ENCODE measurements at regions not wholly inside any gene's neighbourhood (a gene's known extent, or its start where the extent isn't known, plus 50 kb on each side); places are given as distances from the start of the nearest gene placed in this dataset.
"Not testable (repeated sequence)": the region's sequence is repeated elsewhere in the genome, so short reads cannot be mapped to it uniquely, and the experiment has no call there.

DNA sequence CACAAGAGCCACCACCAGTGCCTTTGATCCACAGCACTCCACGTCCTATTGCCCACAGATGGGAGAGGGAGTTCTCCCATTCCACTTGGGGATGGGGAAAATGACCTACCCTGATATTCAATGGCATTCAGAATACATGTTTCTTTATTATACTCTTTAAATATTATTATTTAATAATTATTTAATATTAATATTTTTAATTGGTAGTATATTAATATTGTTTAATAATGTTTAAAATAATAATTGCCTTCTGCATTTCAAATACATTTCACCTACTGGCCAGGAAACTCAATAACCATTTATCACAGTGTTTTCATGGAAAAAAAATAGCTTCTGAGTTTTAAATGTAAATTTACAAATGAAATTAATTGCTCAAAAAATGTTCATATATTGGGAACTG is 127.4 kb upstream of the G2E3 start:
- no peak for DNase-seq

DNA sequence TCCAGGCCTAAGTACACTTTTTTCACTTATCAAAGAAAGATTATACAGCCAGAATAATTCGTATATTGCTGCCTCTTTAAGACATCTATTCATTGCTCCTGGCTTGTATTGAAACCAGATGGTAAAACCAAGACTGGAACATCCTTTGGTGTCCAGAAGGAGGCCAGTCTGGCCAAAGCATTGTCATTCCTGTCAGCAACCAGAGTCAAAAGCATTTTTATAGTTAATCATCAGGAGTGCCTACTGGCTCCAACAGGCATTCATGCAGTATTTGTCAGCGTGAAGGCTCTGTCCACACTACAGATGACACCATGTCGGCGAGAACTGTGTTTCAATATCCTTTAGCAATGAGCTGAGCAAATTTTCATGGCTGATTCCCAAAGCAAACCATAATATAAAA is 118.0 kb upstream of the G2E3 start:
- DNase-seq = no peak

DNA sequence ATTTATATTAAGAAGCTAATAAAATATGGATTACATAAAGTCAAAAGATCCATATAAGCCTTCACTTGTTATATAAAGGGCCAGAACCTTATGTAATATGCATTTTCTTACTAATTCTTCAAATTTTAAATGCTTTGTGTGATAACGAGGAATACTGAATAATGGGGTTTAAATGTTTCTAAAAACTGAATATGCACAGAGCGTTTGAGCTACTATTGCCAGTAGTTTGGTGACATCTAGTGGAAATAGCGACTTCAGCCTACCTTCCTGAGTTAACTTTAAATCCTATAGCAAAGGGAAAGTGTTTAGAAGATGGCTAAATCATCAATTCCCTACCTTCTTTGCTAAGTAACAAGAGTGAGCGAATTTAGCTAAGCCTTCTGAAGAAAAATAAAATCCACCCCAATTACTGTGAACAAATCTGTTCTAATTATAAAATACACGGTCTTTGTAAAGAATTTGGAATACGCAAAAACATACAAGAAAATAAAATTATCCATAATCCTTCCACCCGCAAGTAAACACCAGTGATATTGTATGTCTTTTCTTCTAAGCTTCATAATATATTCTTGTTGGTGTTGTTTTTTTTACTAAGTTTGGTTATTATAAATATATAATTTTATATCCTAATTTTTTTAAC is 115.5 kb upstream of the G2E3 start:
- peak; percentile 31 for DNase-seq

DNA sequence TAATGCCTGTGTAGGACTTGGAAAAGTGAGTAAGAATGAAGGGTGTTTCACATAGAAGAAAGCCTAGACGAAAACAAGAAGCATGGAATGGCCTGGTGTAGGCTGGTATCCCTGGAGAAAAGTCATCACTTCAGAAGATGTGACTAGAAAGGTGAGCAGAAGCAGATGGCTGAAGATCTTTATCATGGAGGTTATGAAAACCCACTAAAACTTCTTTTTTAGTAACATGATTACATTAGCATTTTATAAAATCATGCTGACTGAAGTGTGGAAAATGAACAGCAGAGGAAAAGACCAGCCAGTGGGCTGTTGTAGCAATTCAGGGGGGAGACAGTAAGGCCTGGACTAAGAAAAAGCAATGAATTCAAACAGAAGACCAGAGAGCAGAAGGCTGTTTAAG is 114.5 kb upstream of the G2E3 start:
- no peak for DNase-seq

DNA sequence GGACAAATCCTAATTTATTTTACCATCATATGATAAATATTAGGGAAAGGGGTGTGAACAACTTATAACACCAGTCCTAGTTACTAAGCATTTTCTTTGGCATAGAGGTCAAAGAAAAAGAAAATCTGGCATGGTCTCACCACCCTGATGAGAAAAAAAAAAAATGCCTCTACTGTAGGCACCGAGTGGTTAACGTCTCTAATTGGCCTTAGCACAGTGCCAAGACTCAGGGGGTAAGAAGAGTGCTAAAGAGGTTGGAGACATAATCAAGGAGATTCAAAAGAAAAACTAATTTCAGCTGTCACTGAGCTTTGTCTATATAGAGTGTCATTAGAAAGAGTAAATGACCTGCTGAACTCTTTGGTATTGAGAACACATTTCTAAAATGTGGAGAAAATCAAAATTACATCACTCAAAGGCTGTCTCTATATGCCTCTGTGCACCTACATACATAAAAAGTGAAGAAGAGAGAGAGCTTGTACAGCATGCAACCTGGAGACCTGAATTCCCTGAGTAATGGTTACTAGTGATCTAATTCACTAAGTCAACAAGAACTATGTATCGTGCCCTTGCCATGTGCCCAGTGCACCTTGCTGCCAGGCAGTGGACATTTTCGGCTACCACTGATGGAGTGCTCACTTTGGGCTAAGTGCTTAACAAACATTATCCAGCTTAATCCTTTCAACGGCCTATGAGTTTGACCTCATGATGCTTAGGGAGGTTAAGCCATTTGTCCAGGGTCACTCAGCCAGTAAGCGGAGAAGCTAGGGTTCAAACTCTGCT is 113.8 kb upstream of the G2E3 start:
- DNase-seq = no peak

DNA sequence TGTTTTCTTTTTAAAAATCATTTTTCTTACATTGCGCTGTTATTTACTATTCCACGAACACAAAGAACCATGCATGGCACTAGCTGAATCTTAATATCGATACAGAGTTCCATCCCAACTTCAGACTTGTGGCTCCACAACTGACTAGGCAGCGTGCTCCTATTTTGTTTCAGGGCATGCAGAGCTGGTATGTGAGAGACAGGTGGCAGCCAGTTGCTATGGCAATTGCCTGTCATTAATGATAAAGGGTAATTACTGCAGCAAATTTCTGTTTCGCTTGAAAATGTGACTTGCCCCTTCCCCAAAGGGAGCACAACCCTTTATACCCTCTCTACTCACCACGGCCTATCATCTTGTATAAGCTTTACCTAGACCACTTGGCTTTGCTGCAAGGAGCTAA is 113.1 kb upstream of the G2E3 start:
- no peak for DNase-seq

DNA sequence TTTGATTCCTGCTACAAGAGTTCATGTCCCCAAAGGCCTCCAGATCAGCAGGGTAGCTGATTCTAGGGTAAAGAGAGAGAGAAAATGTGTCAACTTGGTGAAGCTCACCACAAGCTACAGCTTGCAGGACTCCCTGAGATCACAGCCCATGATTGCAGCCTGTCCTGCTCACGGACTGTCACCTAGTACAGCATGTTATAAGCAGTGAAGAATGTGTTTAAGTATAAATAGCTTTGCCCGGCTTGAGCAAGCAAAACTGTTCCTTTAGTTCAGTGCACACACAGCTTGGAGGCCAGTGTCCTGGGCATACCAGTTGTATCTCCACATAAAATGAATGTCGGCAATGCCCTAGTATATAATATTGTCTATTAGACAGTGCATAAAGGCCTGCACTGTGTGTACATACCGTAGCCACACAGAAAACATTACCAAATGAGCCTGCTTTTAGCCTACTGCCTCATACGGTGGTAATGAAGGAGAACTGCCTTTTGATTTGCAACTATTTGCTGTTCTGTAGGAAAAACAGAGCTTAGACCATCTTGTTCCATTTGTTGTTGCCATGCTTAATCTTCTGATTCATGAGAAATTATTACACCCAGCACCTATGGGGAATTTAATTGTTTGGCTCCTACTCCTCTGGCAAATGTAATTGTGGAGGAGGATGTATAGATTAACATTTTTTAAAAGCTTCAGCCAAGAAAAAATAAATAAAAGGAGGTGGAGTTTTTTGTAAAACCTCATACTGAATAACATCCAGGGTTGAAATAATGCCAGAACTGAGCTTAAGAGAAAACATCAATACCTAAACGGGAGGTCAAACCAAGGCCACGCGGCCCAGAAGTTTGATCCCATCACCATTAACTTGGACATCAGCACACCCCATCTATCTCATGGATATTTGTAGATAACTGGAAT is 108.1 kb upstream of the G2E3 start:
- DNase-seq = no peak

DNA sequence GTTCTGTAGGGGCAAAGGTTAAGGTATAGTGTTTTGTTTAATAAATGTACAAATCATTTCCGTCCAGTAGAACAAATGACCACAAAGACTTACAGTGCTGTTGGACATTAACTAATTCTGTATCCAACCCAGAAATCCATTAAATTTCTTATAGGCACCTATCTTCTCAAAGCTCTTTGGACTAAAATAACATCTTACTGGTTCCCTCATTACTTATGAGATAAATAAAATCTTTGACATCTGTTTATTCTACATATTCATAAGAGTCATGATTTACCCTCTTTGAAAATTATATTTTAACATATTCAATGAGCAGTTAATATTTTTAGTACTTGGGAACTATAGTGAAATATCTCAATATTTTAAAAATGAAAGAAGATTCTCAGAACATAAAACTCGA is 102.7 kb upstream of the G2E3 start:
- no peak for DNase-seq

DNA sequence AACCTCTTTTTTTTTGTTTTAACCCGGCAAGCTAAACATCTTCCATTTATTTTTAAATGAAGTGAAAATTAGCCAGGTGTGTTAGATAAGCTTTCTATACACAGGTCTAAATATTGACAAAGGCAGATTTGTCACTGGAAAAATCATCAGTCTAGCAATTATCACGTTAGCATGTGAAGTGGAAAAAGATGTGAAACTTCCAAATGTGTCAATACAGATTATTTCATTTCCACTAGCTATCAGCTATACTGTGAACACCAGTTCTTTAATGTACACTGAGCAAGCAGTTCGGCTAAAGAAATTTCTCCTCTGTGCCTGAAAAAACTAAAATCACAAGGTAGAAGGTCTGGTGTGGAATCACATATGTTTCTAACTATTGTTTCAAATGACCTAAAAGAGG is 96.6 kb upstream of the G2E3 start:
- DNase-seq = no peak

DNA sequence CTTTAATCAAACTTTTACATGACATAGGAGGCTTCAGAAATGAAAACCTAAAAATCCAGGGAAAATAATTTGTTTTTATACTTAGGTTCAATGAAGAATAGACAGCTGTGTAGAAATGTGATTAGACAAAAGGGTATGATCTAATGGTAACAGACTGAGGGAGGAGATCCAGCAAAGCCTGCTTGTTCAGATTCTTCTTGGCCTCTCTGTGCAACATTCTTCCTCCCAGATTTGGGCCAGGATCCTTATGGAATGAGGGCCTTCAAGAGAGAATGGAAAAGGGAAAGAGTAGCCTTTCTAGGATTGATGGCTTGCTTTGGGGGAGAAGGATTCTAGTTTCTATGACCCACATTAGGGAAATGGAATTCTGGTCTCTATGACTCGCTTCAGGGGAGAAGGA is 94.5 kb upstream of the G2E3 start:
- DNase-seq = no peak

DNA sequence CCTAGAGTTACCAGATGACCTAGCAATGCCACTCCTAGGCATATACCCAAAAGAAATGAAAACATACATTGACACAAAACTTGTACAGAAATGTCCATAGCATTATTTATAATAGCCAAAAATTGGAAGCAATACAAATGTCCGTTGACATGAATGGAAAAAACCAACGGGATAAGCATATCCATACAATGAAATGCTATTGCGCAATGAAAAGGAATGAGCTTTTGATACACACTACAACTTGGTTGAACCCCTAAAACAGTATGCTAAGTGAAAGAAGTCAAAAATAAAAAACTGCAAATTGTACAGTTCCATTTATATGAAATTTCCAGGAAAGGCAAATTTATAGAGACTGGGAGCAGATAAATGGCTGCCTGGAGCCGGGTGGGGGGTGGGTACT is 90.6 kb upstream of the G2E3 start:
- DNase-seq = no peak

DNA sequence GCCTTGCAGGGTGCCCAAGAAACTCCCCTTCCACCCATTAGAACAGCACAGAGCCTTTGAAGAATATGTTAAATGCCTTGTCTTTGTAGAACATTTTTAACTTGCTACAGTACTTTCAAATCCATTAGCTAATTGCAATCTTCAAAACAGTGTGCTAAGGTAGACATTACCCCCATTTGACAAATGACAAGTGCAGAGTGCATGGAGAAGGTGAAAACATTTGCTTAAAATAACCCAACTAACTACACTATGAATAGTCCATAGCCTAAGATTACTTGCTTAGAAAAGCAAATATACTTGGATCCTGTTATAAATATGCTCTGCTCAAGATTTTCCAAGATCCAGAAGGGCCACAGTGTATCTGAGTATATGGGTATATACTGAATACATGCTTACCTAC is 87.0 kb upstream of the G2E3 start:
- DNase-seq = no peak

DNA sequence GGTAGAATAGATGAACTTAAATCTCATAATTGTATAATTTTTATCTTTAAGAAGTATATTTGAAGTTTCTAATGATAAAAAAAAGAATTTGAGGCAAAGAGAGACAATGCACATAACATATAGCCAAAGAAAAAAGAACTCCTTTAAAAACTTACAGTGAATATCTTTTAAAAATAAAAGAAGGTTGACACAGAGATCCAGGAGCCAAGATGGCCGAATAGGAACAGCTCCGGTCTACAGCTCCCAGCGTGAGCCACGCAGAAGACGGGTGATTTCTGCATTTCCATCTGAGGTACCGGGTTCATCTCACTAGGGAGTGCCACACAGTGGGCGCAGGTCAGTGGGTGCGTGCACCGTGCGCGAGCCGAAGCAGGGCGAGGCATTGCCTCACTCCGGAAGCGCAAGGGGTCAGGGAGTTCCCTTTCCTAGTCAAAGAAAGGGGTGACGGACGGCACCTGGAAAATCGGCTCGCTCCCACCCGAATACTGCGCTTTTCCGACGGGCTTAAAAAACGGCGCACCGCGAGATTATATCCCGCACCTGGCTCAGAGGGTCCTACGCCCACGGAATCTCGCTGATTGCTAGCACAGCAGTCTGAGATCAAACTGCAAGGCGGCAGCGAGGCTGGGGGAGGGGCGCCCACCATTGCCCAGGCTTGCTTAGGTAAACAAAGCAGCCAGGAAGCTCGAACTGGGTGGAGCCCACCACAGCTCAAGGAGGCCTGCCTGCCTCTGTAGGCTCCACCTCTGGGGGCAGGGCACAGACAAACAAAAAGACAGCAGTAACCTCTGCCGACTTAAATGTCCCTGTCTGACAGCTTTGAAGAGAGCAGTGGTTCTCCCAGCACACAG is 84.9 kb upstream of the G2E3 start:
- DNase-seq = not testable (repeated sequence)

DNA sequence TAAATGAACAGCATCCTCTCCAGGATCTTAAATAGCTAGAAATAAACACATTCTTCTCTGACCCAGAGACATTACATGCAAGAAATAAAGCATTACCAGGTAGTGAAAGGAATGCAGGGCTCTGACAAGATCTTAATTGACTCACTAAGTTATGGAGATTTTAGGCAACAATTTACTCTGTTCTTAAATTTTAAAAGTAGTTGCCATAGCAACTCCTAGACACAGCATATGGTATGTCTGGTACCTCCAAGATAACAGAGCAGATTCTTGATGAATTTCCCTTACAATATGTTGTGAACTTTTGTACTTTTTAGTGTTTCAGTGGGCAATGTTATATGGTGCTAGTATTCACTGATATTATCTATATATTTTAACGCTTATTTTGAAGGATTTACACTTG is 76.7 kb upstream of the G2E3 start:
- peak; percentile 3 for DNase-seq

DNA sequence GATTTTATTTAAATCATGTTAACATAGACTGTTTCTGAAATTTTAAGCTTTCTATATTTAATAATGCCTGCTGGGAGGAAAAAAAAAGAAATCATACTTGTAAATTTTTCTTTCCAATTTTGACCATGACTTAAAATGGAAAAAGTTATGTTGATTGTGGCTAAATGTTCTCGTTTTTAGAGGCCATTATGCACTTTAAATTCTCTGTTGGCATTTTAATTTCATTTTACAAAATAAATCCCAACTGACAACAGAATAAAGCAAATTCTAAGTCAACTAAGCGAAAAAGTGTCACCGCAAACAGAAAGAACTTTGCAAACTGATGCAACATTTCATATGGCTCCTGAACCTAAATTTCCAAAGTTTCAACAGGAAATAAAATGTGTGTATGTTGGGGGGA is 74.8 kb upstream of the G2E3 start:
- DNase-seq = no peak

DNA sequence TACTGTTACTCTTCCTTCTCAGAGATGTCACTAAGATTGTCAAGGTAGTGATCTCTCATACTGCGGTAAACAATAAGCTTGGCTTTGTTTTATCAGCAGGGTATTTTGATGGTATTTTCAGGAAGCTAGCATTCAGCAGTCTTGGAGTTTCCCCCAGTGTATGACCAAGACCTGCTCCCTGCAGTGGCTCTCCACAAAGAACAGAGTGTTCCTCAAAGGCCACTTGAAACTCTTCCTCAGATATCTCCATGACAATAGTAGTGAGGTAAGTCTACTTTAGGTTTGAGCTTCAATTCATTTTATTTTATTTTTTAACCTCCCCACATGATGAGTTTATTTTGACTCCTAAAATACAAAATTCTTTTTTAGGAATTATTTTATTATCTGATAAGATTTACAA is 74.0 kb upstream of the G2E3 start:
- DNase-seq = no peak

DNA sequence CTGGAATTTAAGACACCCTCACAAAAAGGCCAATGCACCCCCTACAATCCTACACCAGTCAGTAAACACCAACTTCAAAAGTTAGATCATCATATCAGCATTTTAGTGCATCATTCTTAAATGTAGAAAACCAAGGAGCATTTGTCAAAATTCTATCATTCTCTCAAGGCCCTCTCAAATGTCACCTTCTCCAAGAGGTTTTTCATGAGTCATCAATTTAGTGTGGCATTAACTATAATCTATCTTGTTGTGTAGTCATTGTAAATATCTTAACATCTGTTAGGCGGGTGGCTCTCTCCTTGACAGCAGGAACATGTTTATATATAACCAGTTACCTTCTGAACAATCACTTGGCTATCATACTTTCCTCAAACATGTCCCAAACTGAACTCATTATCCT is 62.1 kb upstream of the G2E3 start:
- no peak for DNase-seq

DNA sequence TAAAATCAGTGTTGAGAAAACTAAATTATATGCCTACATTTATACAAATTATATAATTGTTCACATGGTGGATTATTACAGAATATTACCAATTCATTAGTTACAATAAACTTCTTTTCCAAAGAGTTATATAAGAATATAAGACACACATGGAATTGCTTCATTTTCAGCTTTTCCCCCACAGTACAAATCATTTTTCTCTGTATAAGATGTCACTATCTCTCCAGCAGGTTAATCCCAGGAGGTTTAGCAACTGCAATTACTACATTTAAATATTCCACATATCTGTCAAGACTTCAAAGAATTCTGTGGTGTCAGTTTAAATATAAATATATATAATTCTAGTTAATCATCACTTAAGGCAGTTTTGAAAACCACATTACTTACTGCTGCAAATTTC is 59.6 kb upstream of the G2E3 start:
- no peak for DNase-seq

DNA sequence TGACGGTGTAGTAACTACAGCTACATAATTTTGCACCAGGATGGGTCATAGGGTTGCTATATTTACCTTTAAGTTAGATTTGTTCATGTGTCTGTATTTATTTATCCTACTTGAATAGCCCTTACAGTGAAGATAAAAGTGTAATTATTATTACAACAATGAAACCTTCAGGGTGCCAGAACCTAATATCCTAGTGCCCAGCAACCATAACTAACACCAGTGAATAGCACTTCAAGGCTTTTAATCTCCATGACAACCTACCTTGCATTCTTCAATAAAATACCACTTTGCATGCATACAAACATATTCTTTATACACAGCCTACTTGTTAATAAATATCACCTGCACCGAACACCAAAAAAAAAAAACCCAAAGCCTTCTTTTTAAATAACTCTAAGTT is 58.7 kb upstream of the G2E3 start:
- DNase-seq = no peak

DNA sequence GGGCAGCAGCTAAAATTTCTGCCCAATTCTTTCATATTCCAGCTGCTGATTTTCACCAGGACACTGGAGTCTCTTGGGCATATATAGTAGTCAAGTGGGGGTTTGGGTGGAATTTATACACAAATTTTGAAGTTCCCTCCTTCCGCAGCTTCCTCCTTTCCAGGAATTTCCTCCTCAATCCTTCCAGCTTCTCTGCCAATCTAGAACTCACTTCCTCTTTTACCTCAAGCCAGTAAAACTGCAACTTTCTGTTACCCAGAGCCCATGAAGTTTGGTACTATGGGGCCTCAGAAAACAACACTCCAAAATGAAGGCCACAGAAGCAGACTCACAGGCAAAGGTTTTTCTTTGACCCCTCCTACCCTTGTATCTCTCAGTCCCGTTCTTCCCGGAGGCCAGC is 51.7 kb upstream of the G2E3 start:
- no peak for DNase-seq
